NCI-H524 treated with DMSO at 0.1 percent for 48 hours (cell line): ENCODE measurements at regions not wholly inside any gene's neighbourhood (a gene's known extent, or its start where the extent isn't known, plus 50 kb on each side); places are given as distances from the start of the nearest gene placed in this dataset.

ENCODE experiments used
- DNase-seq: peaks from one replicate; lab custom pipeline; 2025; lab: John Stamatoyannopoulos, UW

GRCh38 chr1:43008115-43009060 lies 49.7 kb upstream of the SLC2A1 start:
- DNase-seq = no peak
